ENCODE measurements at regions not wholly inside any gene's neighbourhood (a gene's known extent, or its start where the extent isn't known, plus 50 kb on each side); places are given as distances from the start of the nearest gene placed in this dataset.
A peak's percentile ranks its signal among the peaks of the same experiment; 100 is the strongest.
"Not testable (repeated sequence)": the region's sequence is repeated elsewhere in the genome, so short reads cannot be mapped to it uniquely, and the experiment has no call there.

DNA sequence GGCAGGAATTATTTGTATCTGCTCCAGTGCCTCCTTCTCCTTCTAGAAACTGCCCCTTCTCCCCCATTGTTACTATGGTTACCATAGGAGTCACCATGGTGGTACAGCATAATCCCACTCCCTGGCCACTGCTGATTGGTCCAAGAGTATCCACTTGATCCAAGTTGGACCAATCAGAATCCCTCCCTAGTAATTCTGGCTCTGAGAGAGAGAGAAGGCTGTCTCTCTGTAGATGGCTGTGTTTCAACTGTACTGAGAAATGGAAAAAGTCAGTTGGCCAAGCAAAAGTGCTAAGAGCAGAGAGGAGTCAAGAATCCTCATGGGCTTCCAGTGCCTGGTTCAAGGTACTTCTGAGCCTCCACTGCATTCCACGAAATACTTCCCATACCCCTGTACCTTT, 120.6 kb upstream of the SPATA12 start:
- H3K9me3 Mint-ChIP-seq: peaks cover 0 to 5% (median 1%) of the 10 kb centered on the region in 7 donors
- no peak for DNase-seq

DNA sequence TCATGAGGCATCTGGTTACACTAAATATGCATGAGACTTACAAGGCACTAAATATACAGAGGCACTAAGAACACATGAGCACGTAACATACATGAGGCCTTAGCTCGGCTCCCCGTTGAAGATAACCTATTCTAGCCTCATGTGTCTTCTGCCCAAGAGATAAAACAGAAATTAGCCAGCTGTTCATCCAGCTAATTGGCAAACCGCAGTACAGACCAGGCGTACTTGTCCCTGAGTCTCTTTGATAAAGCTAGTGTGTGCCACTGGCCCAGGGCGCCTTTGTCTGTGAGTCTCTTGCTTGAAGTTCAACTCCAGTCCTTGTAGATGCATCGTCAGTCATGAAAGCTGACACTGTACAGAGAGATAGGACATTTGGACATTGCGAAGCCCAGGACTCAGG, 121.9 kb upstream of the SPATA12 start:
- Mint-ChIP-seq H3K36me3 (peaks cover 4 to 8% of the 10 kb centered on the region in 2 donors), H3K4me1 (no peaks in the 10 kb centered on the region), H3K9me3 (peaks cover 4 to 6% (median 5%) of the 10 kb centered on the region in 7 donors), H3K4me3 (no peak overlapping the region), H3K27ac (no peak overlapping the region), H3K27me3 (peaks cover 0 to 4% (median 4%) of the 10 kb centered on the region in 3 donors)
- ATAC-seq (ENCODE audit: low read depth in 2 of 2) (no peak), DNase-seq (no peak)

More for the DNA sequence above, 120.6 kb upstream of the SPATA12 start:
- no peak for ATAC-seq (ENCODE audit: low read depth in 2 of 2)
- Mint-ChIP-seq H3K27ac (peak overlapping the region in 1 of 6 donors; percentile 82), H3K36me3 (peaks cover 0 to 9% of the 10 kb centered on the region in 2 donors), H3K4me3 (no peak overlapping the region), H3K27me3 (peaks cover 0 to 9% (median 7%) of the 10 kb centered on the region in 3 donors), H3K4me1 (peaks cover 0 to 3% (median 0%) of the 10 kb centered on the region in 3 donors)

- ATAC-seq (ENCODE audit: low read depth in 2 of 2): no peak
- H3K4me3 Mint-ChIP-seq: no peak overlapping the region
- no peaks in the 10 kb centered on the region for H3K4me1 Mint-ChIP-seq
Observed at GRCh38 chr3:56937580-56937979, 122.9 kb upstream of the SPATA12 start.

GRCh38 chr3:56935811-56936210, 124.7 kb upstream of the SPATA12 start:
- no peak for DNase-seq
- Mint-ChIP-seq H3K27ac (no peak overlapping the region), H3K4me3 (no peak overlapping the region)

More at GRCh38 chr3:56937580-56937979, 122.9 kb upstream of the SPATA12 start:
- peaks cover 5 to 12% (median 6%) of the 10 kb centered on the region in 7 donors for H3K9me3 Mint-ChIP-seq
- peaks cover 0 to 4% (median 4%) of the 10 kb centered on the region in 3 donors for H3K27me3 Mint-ChIP-seq
- no peak for DNase-seq
- peak overlapping the region in 1 of 6 donors; percentile 55 for H3K27ac Mint-ChIP-seq
- H3K36me3 Mint-ChIP-seq: peaks cover 4 to 9% of the 10 kb centered on the region in 2 donors

GRCh38 chr3:56934481-56934880, 126.0 kb upstream of the SPATA12 start:
- not testable (repeated sequence) for DNase-seq; H3K27me3 Mint-ChIP-seq; H3K4me3 Mint-ChIP-seq; ATAC-seq (ENCODE audit: low read depth in 2 of 2); H3K36me3 Mint-ChIP-seq; H3K27ac Mint-ChIP-seq; H3K4me1 Mint-ChIP-seq
- peaks cover 5 to 12% (median 6%) of the 10 kb centered on the region in 7 donors for H3K9me3 Mint-ChIP-seq

More at GRCh38 chr3:56935811-56936210, 124.7 kb upstream of the SPATA12 start:
- Mint-ChIP-seq H3K36me3 (peaks cover 4 to 9% of the 10 kb centered on the region in 2 donors), H3K27me3 (peaks cover 0 to 4% (median 4%) of the 10 kb centered on the region in 3 donors), H3K9me3 (peaks cover 5 to 12% (median 6%) of the 10 kb centered on the region in 7 donors), H3K4me1 (no peaks in the 10 kb centered on the region)
- no peak for ATAC-seq (ENCODE audit: low read depth in 2 of 2)

- Mint-ChIP-seq H3K4me1 (no peaks in the 10 kb centered on the region), H3K9me3 (peaks cover 5 to 12% (median 6%) of the 10 kb centered on the region in 7 donors), H3K36me3 (peaks cover 4 to 9% of the 10 kb centered on the region in 2 donors), H3K27me3 (peaks cover 0 to 4% (median 0%) of the 10 kb centered on the region in 3 donors), H3K27ac (peak overlapping the region in 1 of 6 donors; percentile 30), H3K4me3 (no peak overlapping the region)
- no peak for ATAC-seq (ENCODE audit: low read depth in 2 of 2)
- DNase-seq: no peak
Observed at GRCh38 chr3:56933803-56934202, 126.7 kb upstream of the SPATA12 start.

DNA sequence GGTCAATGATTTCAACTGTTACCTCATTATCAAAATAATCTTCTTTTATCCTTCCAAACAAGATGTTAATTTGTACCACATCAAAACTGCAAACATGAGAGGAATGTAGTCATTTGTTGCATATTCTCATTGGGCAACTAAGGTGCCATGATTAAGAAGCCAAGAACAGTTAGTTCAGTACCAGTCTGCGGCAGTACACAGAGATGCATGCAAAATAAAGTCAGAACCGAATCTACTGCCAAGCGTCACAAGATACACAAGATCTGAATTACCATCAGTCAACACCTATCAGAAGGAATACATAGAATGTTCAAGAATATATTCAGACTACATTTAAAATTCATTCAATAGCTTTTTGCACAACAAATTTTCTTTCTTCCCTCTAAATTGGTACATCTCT, 127.6 kb upstream of the SPATA12 start:
- peaks cover 4 to 9% of the 10 kb centered on the region in 2 donors for H3K36me3 Mint-ChIP-seq
- no peak overlapping the region for H3K27ac Mint-ChIP-seq
- H3K9me3 Mint-ChIP-seq: peaks cover 5 to 12% (median 6%) of the 10 kb centered on the region in 7 donors
- peaks cover 0 to 4% (median 0%) of the 10 kb centered on the region in 3 donors for H3K27me3 Mint-ChIP-seq
- DNase-seq: no peak
- no peak for ATAC-seq (ENCODE audit: low read depth in 2 of 2)
- H3K4me3 Mint-ChIP-seq: no peak overlapping the region
- H3K4me1 Mint-ChIP-seq: no peaks in the 10 kb centered on the region

DNA sequence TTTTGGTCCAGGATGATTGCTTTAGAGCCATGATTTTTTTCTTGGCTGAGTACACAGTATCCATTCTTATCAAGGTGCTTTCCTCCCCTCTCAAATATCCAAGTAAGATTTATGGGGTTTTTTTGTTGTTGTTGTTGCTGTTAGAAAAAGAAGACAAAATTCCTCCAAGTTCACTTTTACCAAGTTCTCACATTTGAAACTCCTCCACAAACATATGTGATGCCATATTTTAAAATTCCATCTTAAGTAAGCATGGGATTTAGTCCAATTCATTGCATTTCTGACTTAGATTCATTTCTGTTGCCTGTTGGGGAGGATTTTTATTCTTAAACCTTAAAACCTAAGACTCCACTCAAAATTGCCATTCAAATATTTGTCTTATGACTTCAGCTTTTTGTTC, 128.6 kb upstream of the SPATA12 start:
- peak overlapping the region in 1 of 6 donors; percentile 12 for H3K27ac Mint-ChIP-seq
- ATAC-seq (ENCODE audit: low read depth in 2 of 2) (no peak), DNase-seq (no peak)
- no peaks in the 10 kb centered on the region for H3K4me1 Mint-ChIP-seq
- peaks cover 4 to 9% of the 10 kb centered on the region in 2 donors for H3K36me3 Mint-ChIP-seq
- peaks cover 0 to 4% (median 0%) of the 10 kb centered on the region in 3 donors for H3K27me3 Mint-ChIP-seq
- no peak overlapping the region for H3K4me3 Mint-ChIP-seq
- H3K9me3 Mint-ChIP-seq: peaks cover 5 to 12% (median 6%) of the 10 kb centered on the region in 7 donors

DNA sequence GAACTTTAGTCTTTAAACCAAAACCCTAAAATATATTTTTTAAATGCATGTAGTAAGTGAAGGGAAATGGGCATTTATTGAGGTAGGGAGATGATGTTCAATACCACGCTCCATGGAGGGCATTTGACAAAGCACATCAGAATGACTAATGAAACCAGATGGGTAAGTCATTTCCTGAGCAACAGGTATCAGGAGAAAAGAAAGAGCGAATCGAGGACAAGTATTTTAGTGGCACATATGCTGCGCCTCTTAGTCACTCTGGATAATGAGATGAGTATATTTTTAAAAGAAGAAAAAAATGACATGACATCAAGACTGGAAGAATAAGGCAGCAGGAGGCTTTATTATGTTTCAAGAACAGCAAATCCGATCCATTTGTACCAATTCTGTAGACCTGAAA, 129.0 kb upstream of the ARHGEF3 start:
- Mint-ChIP-seq H3K27me3 (peaks cover 0 to 4% (median 0%) of the 10 kb centered on the region in 3 donors), H3K9me3 (peaks cover 5 to 12% (median 6%) of the 10 kb centered on the region in 7 donors), H3K27ac (peak overlapping the region in 1 of 6 donors; percentile 56), H3K36me3 (peaks cover 4 to 9% of the 10 kb centered on the region in 2 donors), H3K4me1 (no peaks in the 10 kb centered on the region), H3K4me3 (no peak overlapping the region)
- DNase-seq (no peak), ATAC-seq (ENCODE audit: low read depth in 2 of 2) (no peak)

DNA sequence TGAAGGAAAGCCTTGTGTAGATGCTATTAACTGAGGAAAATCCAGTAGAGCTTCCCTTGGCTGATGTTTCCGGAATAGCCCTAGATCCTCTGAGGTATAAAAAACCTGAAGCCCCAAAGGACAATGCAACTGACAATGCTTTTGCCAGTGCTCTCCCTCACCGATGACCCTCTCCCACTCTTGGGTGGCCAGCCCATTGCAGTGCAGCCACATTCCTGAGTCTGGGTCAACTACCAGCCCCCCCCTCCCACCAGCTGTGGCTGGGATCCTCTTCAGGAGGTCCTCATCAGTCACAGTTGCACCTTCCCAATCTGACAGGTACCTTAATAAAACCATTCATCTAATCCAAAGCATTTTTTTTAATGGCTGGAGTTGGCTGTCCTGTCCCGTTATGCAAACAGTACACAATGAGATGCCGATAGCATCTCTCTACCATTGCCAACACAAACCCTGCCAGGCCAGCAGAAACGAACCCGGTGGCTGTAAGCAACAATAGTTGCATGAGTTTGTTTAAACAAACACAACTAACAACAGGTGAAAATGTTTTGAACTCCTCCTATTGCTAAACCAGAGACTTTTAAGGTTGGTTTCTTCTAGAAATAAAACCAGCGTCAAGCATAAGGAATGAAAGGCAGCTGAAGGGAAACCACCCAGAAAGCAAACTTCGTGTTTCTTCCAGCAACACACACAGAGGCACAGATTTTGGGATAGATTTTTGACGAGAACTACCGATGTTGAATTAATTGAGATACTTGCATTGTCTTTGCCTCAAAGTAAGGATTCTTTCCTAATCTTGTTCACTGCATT, 128.3 kb upstream of the ARHGEF3 start:
- Mint-ChIP-seq H3K27me3 (peaks cover 0 to 4% (median 0%) of the 10 kb centered on the region in 3 donors), H3K4me1 (peaks cover 0 to 1% (median 0%) of the 10 kb centered on the region in 3 donors), H3K9me3 (peaks cover 5 to 12% (median 6%) of the 10 kb centered on the region in 7 donors), H3K27ac (peak overlapping the region in 1 of 6 donors; percentile 56), H3K4me3 (no peak overlapping the region), H3K36me3 (peaks cover 4 to 9% of the 10 kb centered on the region in 2 donors)
- DNase-seq (no peak), ATAC-seq (ENCODE audit: low read depth in 2 of 2) (no peak)

DNA sequence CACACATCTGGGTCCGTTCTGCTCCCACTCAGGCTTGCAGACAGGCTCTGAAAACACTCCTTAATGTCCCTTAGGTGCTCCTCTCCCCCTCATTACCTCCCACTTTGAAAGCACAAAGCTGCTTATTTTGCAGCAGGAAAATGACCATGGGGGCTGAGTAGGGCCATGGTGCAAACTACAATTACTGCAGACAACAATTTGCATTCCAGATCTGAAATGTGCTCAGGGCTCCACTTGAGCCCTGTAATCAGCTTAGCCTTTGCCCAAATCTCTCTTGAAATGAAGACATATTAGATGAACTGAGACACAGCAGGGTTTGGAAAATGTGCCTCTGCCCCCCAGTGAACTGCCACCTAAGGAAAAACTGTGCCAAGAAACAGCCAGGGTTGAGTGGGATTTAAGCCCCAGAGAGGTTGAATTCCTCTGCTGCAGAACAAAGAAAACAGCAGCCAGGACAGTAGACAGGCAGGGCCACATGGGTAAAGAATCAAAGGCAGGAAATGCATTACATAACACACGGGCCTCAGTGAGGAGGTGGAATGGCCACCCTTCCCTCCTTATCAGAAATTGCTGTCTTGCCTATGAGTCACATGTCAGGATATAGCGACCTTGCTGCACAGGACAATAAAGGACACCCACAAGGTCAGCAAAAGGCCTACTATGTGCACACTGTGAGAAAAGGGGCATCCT, 126.8 kb upstream of the ARHGEF3 start:
- H3K27me3 Mint-ChIP-seq: no peaks in the 10 kb centered on the region
- no peak for DNase-seq
- H3K4me1 Mint-ChIP-seq: peaks cover 9 to 15% (median 14%) of the 10 kb centered on the region in 3 donors
- peaks cover 0 to under 1% of the 10 kb centered on the region in 2 donors for H3K36me3 Mint-ChIP-seq
- peak overlapping the region in 1 of 6 donors; percentile 28 for H3K27ac Mint-ChIP-seq
- no peak overlapping the region for H3K4me3 Mint-ChIP-seq
- ATAC-seq (ENCODE audit: low read depth in 2 of 2): no peak
- peaks cover 0 to 7% (median 2%) of the 10 kb centered on the region in 7 donors for H3K9me3 Mint-ChIP-seq

- Mint-ChIP-seq H3K4me3 (no peak overlapping the region), H3K9me3 (peaks cover 0 to 2% (median 0%) of the 10 kb centered on the region in 7 donors), H3K4me1 (peaks cover 12 to 18% (median 16%) of the 10 kb centered on the region in 3 donors), H3K36me3 (no peaks in the 10 kb centered on the region), H3K27ac (no peak overlapping the region), H3K27me3 (no peaks in the 10 kb centered on the region)
- no peak for ATAC-seq (ENCODE audit: low read depth in 2 of 2)
- DNase-seq: no peak
Observed at GRCh38 chr3:56927855-56928254, 126.1 kb upstream of the ARHGEF3 start.

GRCh38 chr3:56926947-56927282, 125.2 kb upstream of the ARHGEF3 start:
- H3K27me3 Mint-ChIP-seq: no peaks in the 10 kb centered on the region
- no peaks in the 10 kb centered on the region for H3K9me3 Mint-ChIP-seq
- no peak for ATAC-seq (ENCODE audit: low read depth in 2 of 2)
- DNase-seq: no peak
- H3K4me3 Mint-ChIP-seq: no peak overlapping the region
- no peaks in the 10 kb centered on the region for H3K36me3 Mint-ChIP-seq
- H3K4me1 Mint-ChIP-seq: peaks cover 12 to 24% (median 21%) of the 10 kb centered on the region in 3 donors
- H3K27ac Mint-ChIP-seq: no peak overlapping the region
